ENCODE measurements at regions not wholly inside any gene's neighbourhood (a gene's known extent, or its start where the extent isn't known, plus 50 kb on each side); places are given as distances from the start of the nearest gene placed in this dataset.

DNA sequence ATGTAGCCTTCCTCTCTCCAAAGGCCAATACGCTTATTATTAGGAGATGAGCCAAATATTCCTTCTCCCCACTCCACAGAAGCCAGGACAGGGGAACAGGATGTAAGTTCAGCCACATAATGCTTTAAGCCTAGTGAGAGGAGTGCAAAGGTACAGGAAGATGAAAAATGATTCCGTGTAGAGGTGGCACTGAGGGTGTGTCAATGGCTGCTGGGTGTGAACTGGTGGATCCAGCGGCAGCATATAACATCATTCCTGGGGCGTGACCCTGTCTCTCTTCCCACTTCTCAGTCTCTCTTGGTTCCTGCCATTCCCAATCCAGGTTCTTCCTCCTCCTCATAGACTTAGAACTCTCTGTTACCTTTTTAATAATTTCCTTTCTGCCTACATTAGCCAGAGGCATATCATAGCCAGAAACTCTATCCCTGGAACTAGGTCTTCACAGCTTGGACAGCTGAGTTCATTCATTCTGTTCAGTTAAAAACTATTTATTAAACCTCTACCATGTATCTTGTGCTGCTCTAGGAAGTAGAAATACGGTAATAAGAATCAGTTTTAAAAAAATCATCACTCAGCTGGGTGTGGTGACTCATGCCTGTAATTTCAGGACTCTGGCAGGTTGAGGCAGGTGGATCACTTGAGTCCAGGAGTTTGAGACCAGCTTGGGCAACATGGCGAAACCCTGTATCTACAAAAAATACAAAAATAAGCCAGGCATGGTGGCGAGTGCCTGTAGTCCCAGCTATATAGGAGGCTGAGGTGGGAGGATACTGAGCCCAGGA lies 58.0 kb upstream of the FAM20A start:
- no peak for DNase-seq

DNA sequence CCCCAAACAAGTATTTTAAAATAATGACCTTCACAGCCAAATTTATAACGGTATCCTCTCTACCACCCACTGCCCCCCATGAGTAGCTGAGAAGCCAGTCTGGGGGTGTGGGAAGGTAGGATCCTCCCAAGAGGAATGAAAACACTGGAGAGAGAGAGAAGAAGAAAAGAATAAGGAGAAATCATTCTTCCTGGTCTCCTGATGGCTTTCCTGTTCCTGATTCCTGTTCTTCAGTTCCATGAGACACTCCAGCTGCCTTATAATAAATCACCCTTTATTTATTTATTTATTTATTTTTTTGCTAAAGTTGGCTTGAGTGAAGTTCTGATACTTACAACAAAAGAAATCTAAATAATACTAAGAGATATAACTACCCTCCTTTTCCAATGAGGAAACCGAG lies 56.4 kb upstream of the FAM20A start:
- no peak for DNase-seq

DNA sequence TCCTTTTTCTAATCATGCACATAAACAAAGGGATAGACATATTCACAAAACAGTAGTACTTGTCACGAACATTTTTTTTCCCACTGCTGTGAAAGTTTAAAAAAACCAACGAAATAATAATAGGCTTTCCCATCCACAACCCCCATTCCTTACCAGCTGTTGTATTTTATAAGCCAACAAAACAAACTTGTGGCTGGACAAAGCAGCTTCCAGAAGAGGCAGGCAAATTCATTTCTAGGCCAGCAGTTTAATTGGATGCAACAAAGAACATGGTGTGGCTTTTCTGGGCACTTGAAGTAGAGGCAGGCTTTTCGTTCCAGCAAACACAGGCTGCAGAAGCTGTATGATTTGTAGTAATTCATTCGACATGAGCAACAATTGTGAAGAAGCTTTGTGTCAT lies 56.0 kb upstream of the FAM20A start:
- DNase-seq: no peak

DNA sequence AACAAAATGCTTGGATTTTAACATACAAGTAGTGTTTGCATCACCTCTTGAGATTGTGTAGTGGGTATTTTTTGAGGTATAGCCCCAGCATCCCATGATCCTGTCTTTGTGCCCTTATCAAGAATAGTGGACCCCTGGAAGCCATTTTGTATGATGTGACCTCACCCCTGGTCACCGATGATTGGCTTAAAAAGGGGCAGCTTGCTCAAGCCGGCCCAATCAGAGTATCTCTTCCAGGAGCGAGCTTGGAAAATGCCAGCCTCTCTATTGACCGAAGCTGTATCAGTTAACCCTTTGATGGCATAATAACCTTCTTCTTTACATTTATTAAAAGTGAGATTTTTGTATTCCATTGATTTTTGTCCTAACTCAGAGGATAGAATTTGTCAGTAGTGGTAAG lies 55.5 kb upstream of the FAM20A start:
- no peak for DNase-seq
